Hepatocyte (in vitro differentiated cells): ENCODE measurements at regions not wholly inside any gene's neighbourhood (a gene's known extent, or its start where the extent isn't known, plus 50 kb on each side); places are given as distances from the start of the nearest gene placed in this dataset.

Experiments used
- DNase-seq: peaks from one replicate; pipeline ENCODE4 v3.0.0-alpha.2; 2016; ENCODE audit warnings: low spot score
- H2AFZ ChIP-seq: fragments of 200-600 bp; sonication (generic); 2 replicates; pipeline ENCODE4 v1.6.0; 2016; ENCODE audit warnings: antibody characterized with exemption, mild to moderate bottlenecking
- H3K27ac ChIP-seq: fragments of 200-600 bp; sonication (generic); 2 replicates; pipeline ENCODE4 v1.5.1; 2016; ENCODE audit warnings: mild to moderate bottlenecking
- H3K27me3 ChIP-seq: fragments of 200-600 bp; sonication (generic); 2 replicates; pipeline ENCODE4 v1.6.1; 2016
- H3K36me3 ChIP-seq: fragments of 200-600 bp; sonication (generic); replicated peaks from 2 replicates; pipeline ENCODE4 v1.5.1; 2016; ENCODE audit warnings: low read depth; ENCODE audit not compliant: insufficient read depth
- H3K4me1 ChIP-seq: fragments of 200-600 bp; sonication (generic); 2 replicates; pipeline ENCODE4 v1.5.1; 2016; ENCODE audit warnings: mild to moderate bottlenecking, moderate library complexity; ENCODE audit not compliant: insufficient read depth
- H3K4me2 ChIP-seq: fragments of 200-600 bp; sonication (generic); 2 replicates; pipeline ENCODE4 v1.6.0; 2016
- H3K4me3 ChIP-seq: fragments of 200-600 bp; sonication (generic); 2 replicates; pipeline ENCODE4 v1.5.1; 2016; ENCODE audit warnings: mild to moderate bottlenecking
- H3K79me2 ChIP-seq: fragments of 200-600 bp; sonication (generic); 2 replicates; pipeline ENCODE4 v1.6.0; 2017; ENCODE audit warnings: mild to moderate bottlenecking
- H3K9me2 ChIP-seq: fragments of 200-600 bp; sonication (generic); replicated peaks from 2 replicates; pipeline ENCODE4 v1.6.0; 2017; ENCODE audit warnings: mild to moderate bottlenecking; ENCODE audit not compliant: insufficient read depth
- H3K9me3 ChIP-seq: fragments of 200-600 bp; sonication (generic); 2 replicates; pipeline ENCODE4 v1.5.1; 2016; ENCODE audit warnings: low read depth, mild to moderate bottlenecking
- H4K20me1 ChIP-seq: fragments of 200-600 bp; sonication (generic); 2 replicates; pipeline ENCODE4 v1.6.0; 2016; ENCODE audit warnings: mild to moderate bottlenecking; ENCODE audit not compliant: insufficient read depth, poor library complexity, severe bottlenecking
- CTCF ChIP-seq: fragments of 200-600 bp; sonication (generic); IDR thresholded peaks from 2 replicates; pipeline ENCODE4 v1.5.1; 2016; ENCODE audit warnings: antibody characterized with exemption, mild to moderate bottlenecking; ENCODE audit not compliant: poor library complexity
- EZH2 ChIP-seq: fragments of 200-600 bp; sonication (generic); IDR thresholded peaks from 2 replicates; pipeline ENCODE4 v1.6.1; 2016; ENCODE audit warnings: antibody characterized with exemption, mild to moderate bottlenecking, borderline replicate concordance
- EZH2phosphoT487 ChIP-seq: fragments of 200-600 bp; sonication (generic); IDR thresholded peaks from one replicate; pipeline ENCODE4 v1.6.1; 2018; ENCODE audit warnings: antibody characterized with exemption, mild to moderate bottlenecking, low read depth, moderate library complexity; ENCODE audit not compliant: unreplicated experiment, severe bottlenecking
- WGBS: methylation state at CpG from one replicate; pipeline ENCODE4 v1.1.6; 2016; ENCODE audit warnings: low lambda C conversion rate; ENCODE audit errors: missing lambda C conversion rate; 5-methylcytosine and 5-hydroxymethylcytosine counted together

- no peaks in the 10 kb centered on the region for H3K9me3 ChIP-seq
- H4K20me1 ChIP-seq, result no peaks in the 10 kb centered on the region
- TF ChIP-seq CTCF (no peak), EZH2phosphoT487 (no peak), EZH2 (no peak)
- H3K79me2 ChIP-seq, result no peaks in the 10 kb centered on the region
- no peak for DNase-seq
- H3K27ac ChIP-seq, result no peak overlapping the region
- WGBS, result 75% methylated on average over 1 of the region's 1 CpG
- no peaks in the 10 kb centered on the region for H3K9me2 ChIP-seq
- no peak overlapping the region for H2AFZ ChIP-seq
- no peak overlapping the region for H3K4me3 ChIP-seq
- no peaks in the 10 kb centered on the region for H3K36me3 ChIP-seq
- no peaks in the 10 kb centered on the region for H3K27me3 ChIP-seq
- H3K4me1 ChIP-seq, result no peaks in the 10 kb centered on the region
- no peak overlapping the region for H3K4me2 ChIP-seq
Observed at GRCh38 chr3:147139341-147139740, 267.0 kb downstream of the ZIC4 start.

GRCh38 chr3:147132168-147132567, 274.2 kb downstream of the ZIC4 start:
- Histone ChIP-seq H3K27me3 (no peaks in the 10 kb centered on the region), H3K9me3 (no peaks in the 10 kb centered on the region), H3K27ac (no peak overlapping the region), H2AFZ (no peak overlapping the region), H3K4me1 (no peaks in the 10 kb centered on the region), H3K79me2 (no peaks in the 10 kb centered on the region), H3K9me2 (no peaks in the 10 kb centered on the region), H3K4me2 (no peak overlapping the region), H3K4me3 (no peak overlapping the region), H4K20me1 (no peaks in the 10 kb centered on the region), H3K36me3 (no peaks in the 10 kb centered on the region)
- no peak for TF ChIP-seq EZH2
- TF ChIP-seq CTCF, result no peak
- TF ChIP-seq EZH2phosphoT487, result no peak
- DNase-seq, result no peak
- WGBS, result 77% methylated on average over 1 of the region's 1 CpG

GRCh38 chr3:147130461-147130860, 275.9 kb downstream of the ZIC4 start:
- 60% methylated on average over 2 of the region's 2 CpGs for WGBS

More at GRCh38 chr3:147130461-147130860, 275.9 kb downstream of the ZIC4 start:
- TF ChIP-seq EZH2phosphoT487, result no peak
- no peak for TF ChIP-seq CTCF
- TF ChIP-seq EZH2, result no peak
- Histone ChIP-seq H3K9me3 (no peaks in the 10 kb centered on the region), H3K9me2 (no peaks in the 10 kb centered on the region), H3K27me3 (no peaks in the 10 kb centered on the region), H3K36me3 (no peaks in the 10 kb centered on the region), H4K20me1 (no peaks in the 10 kb centered on the region), H3K4me3 (no peak overlapping the region), H3K79me2 (no peaks in the 10 kb centered on the region), H3K27ac (no peak overlapping the region), H2AFZ (no peak overlapping the region), H3K4me2 (no peak overlapping the region), H3K4me1 (no peaks in the 10 kb centered on the region)
- no peak for DNase-seq
